Prostate gland (tissue), 2 donors: ENCODE measurements at regions not wholly inside any gene's neighbourhood (a gene's known extent, or its start where the extent isn't known, plus 50 kb on each side); places are given as distances from the start of the nearest gene placed in this dataset.

Source experiments
- DNase-seq: peaks from one replicate; pipeline ENCODE4 v3.0.0-alpha.2; 2019; ENCODE audit warnings: low spot score
- H3K27ac ChIP-seq, 2 donors: fragments of 200-600 bp; sonication (generic); 2 replicates each; pipeline ENCODE4 v1.5.1; 2017 to 2019
- H3K27me3 ChIP-seq: fragments of 200-600 bp; sonication (generic); replicated peaks from 2 replicates; pipeline ENCODE4 v1.5.1; 2019; ENCODE audit not compliant: insufficient read depth
- H3K36me3 ChIP-seq, 2 donors: fragments of 200-600 bp; sonication (generic); 1 replicate in 1 of 2; 2 replicates in 1 of 2; pipeline versions ENCODE4 v1.5.1 to v1.8.1; 2017 to 2019
- H3K4me1 ChIP-seq: fragments of 200-600 bp; sonication (generic); replicated peaks from 2 replicates; pipeline ENCODE4 v1.5.1; 2019
- H3K4me3 ChIP-seq, 2 donors: fragments of 200-600 bp; sonication (generic); 2 replicates each; pipeline ENCODE4 v1.5.1; 2017 to 2019
- H3K9me3 ChIP-seq: fragments of 200-600 bp; sonication (generic); 2 replicates; pipeline ENCODE4 v1.5.1; 2017
- POLR2A ChIP-seq: fragments of 450-650 bp; IDR thresholded peaks from one replicate; pipeline ENCODE4 v1.6.1; 2016; ENCODE audit warnings: antibody characterized with exemption, mild to moderate bottlenecking
- POLR2AphosphoS5 ChIP-seq: sonication (generic); formaldehyde crosslinking; IDR thresholded peaks from one replicate; pipeline ENCODE4 v1.6.1; 2017; ENCODE audit warnings: antibody characterized with exemption
- WGBS: methylation state at CpG from one replicate; pipeline ENCODE4 v1.1.5; 2018; 5-methylcytosine and 5-hydroxymethylcytosine counted together
- intact Hi-C: fragments of 100-400 bp; cut with DNase I; formaldehyde crosslinking; loops from one replicate; pipeline ENCODE4 v1.14.2; 2022
- TF ChIP-seq, protein P1 (sequence below), 4 experiments: fragments of 200-600 bp in 2 of 4; fragments of 450-650 bp in 2 of 4; sonication (generic) in 2 of 4; IDR thresholded peaks; 1 replicate in 3 of 4; 2 replicates in 1 of 4; pipeline ENCODE4 v1.5.1; 2016 to 2019; ENCODE audit warnings: antibody characterized with exemption in 4 of 4, mild to moderate bottlenecking in 2 of 4, moderate library complexity in 2 of 4

DNA sequence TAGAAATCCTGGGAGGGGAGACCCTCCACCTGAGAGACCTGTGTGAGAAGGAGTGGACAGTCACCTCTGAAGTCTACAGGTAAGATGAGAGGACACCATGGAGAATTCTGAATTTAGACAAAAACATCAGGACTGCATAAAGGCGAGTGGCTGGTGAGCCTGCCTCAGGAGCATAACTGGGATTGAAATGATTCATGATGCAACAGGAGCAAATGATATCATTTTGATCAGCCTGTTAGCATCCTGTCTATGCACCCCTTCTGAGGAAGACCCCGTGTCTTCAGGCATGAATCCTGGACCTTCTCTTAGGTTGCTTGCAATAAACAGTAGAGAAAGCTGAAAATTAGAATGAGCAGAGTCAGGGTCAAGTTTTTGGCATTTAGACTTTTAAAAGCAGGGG, 245.8 kb downstream of the ETAA1 start:
- Histone ChIP-seq H3K4me3 (no peak overlapping the region), H3K4me1 (no peaks in the 10 kb centered on the region), H3K27ac (no peak overlapping the region), H3K9me3 (no peaks in the 10 kb centered on the region), H3K36me3 (no peaks in the 10 kb centered on the region), H3K27me3 (no peaks in the 10 kb centered on the region)
- intact Hi-C loops = loop anchor here (10.0 kb wide), 1 partner anchor 398 kb away; no protein-coding TSS in a partner anchor
- TF ChIP-seq POLR2AphosphoS5 (no peak), POLR2A (no peak)
- TF ChIP-seq, protein P1, sequence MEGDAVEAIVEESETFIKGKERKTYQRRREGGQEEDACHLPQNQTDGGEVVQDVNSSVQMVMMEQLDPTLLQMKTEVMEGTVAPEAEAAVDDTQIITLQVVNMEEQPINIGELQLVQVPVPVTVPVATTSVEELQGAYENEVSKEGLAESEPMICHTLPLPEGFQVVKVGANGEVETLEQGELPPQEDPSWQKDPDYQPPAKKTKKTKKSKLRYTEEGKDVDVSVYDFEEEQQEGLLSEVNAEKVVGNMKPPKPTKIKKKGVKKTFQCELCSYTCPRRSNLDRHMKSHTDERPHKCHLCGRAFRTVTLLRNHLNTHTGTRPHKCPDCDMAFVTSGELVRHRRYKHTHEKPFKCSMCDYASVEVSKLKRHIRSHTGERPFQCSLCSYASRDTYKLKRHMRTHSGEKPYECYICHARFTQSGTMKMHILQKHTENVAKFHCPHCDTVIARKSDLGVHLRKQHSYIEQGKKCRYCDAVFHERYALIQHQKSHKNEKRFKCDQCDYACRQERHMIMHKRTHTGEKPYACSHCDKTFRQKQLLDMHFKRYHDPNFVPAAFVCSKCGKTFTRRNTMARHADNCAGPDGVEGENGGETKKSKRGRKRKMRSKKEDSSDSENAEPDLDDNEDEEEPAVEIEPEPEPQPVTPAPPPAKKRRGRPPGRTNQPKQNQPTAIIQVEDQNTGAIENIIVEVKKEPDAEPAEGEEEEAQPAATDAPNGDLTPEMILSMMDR (IDR thresholded peaks at IDR 0.05) = no peak
- WGBS = 88% methylated on average over 2 of the region's 2 CpGs
- no peak for DNase-seq

DNA sequence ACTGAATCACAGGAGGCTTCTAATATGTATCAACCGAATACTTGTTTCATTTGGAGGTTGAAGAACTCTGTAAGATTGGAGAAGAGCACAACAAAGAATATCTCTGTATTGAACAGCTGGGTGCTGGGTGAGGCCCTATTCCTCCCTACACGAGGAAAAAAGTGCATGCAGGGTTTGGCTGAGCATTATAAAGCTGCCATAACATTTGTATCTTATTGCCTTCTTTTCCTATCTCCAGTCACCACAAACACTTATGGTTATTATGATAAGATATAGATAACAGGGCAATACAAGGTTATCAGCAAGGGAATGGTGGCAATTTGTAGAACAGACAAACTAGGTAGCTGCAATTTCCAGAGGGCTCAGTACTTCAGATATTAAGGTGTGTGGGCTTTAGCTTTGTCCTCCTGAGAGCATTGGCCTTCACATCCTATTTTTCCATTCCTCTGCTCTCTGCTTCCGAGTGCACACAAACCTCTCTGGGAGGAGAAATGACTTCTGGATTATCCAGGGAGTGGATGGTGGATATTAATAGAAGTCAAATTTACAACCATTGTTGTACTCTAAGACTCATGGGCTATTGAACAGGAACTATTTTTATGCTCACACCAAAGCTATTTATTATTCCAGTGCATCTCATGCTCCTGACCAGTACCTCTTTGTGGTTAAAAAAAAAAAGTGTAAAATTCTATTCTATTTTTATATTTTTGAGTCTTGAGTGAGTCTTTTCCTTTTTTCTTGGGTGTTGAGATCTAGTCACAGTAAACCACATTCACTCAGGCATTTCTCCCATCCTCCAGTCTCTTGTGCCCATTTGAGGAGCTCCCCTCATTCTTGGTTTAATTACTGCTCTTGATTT, 248.4 kb downstream of the ETAA1 start:
- intact Hi-C loops = loop anchor here (10.0 kb wide), 1 partner anchor 401 kb away; no protein-coding TSS in a partner anchor
- H3K27ac ChIP-seq = no peak overlapping the region
- H3K4me1 ChIP-seq = no peaks in the 10 kb centered on the region
- no peaks in the 10 kb centered on the region for H3K27me3 ChIP-seq
- H3K36me3 ChIP-seq = no peaks in the 10 kb centered on the region
- WGBS = 73% methylated on average over 3 of the region's 3 CpGs
- no peak overlapping the region for H3K4me3 ChIP-seq
- no peak for DNase-seq
- H3K9me3 ChIP-seq = no peaks in the 10 kb centered on the region
- no peak for TF ChIP-seq POLR2A
- TF ChIP-seq POLR2AphosphoS5 = no peak
- TF ChIP-seq, protein P1 (IDR thresholded peaks at IDR 0.05) = no peak

DNA sequence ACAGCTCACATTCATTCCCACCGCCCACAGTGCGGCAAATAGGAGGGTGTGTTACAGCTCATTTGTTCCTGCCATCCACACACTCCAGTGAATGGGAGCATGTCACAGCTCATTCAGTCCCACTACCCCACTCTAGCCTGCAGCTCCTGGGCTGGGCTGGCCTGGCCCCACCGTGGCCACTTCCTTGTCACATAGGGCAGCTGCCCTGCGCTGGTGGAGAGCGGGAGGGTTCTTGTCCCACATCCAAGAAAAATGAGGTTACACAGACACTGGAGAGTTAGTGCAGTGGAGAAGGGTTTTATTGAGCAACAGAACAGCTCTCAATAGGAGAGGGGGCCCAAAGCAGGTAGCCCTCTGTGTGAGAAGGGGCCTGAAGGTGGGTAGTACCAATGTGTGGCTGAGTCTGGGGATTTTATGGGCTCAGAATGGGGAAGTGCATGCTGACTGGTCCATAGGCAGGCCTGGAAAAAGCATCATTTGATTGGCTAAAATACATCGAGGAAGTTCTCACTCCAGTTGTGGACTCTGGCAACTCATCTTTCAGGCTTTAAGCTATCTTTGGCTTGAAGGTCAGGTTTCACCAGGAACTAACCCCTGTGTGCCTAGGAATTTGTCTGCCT, 249.7 kb downstream of the ETAA1 start:
- TF ChIP-seq, protein P1 (IDR thresholded peaks at IDR 0.05) = no peak
- TF ChIP-seq POLR2AphosphoS5 (no peak), POLR2A (no peak)
- 97% methylated on average over 6 of the region's 6 CpGs for WGBS
- H3K4me3 ChIP-seq = no peak overlapping the region
- H3K9me3 ChIP-seq = no peaks in the 10 kb centered on the region
- H3K4me1 ChIP-seq = no peaks in the 10 kb centered on the region
- H3K36me3 ChIP-seq = no peaks in the 10 kb centered on the region
- H3K27ac ChIP-seq = no peak overlapping the region
- DNase-seq = no peak
- intact Hi-C loops = loop anchor here (10.0 kb wide), 1 partner anchor 402 kb away; no protein-coding TSS in a partner anchor
- H3K27me3 ChIP-seq = no peaks in the 10 kb centered on the region

DNA sequence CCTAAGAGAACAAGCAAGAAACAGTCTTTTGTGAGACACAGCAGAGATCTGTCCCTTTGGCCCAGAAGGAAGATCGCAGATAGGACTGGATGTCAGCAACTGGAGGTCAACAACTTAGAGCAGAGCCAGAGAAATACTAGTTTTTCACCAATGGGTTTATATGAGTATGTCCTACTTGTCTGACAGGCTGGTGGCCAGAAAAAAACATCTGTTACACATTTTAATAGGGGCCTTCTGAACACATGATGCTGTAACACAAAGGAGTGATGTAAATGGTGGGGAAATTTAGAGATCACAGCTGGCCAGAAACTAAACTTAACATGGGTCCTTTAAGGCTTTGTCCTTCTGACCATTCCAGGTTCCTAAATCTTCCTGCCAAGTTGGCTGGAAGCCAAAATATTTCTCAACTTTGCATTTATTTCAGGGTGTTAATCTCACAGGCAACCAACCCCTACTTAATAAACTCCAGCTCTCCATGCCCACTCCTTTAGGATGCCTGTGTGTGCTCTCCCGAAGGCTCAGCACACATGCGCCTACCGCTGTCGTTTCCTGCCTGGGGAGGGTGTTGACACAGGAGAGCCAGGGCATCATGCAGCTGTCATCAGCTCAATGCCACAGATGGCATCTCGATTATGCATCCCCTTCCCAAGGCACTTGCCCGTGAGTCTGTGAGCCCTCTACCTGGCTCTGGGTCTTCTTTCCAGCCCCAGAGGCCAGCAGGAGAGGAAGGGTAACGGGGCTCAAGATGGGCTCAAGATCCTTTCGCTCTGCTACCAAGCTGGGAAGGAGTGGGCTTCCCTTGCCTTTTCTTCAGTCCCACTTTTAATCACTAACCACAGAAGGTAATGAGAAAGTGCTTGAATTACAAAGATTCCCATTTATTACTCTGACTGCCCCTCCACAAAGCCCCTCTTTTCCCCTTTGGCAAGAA, 252.5 kb downstream of the ETAA1 start:
- H3K4me3 ChIP-seq = no peak overlapping the region
- 67% methylated on average over 9 of the region's 9 CpGs for WGBS
- no peak overlapping the region for H3K27ac ChIP-seq
- intact Hi-C loops = loop anchor here (5.0 to 10.0 kb wide), 8 partner anchors 193 to 1217 kb away; no protein-coding TSS in a partner anchor
- no peaks in the 10 kb centered on the region for H3K4me1 ChIP-seq
- DNase-seq = no peak
- no peaks in the 10 kb centered on the region for H3K36me3 ChIP-seq
- peak; percentile 17 for TF ChIP-seq POLR2AphosphoS5
- TF ChIP-seq, protein P1 (IDR thresholded peaks at IDR 0.05) = no peak
- H3K9me3 ChIP-seq = no peaks in the 10 kb centered on the region
- H3K27me3 ChIP-seq = no peaks in the 10 kb centered on the region
